ENCODE measurements at regions not wholly inside any gene's neighbourhood (a gene's known extent, or its start where the extent isn't known, plus 50 kb on each side); places are given as distances from the start of the nearest gene placed in this dataset.
"Not testable (repeated sequence)": the region's sequence is repeated elsewhere in the genome, so short reads cannot be mapped to it uniquely, and the experiment has no call there.

GRCh38 chr12:124131659-124132058 is 158.6 kb downstream of the ZNF664 start:
- no peak for DNase-seq

DNA sequence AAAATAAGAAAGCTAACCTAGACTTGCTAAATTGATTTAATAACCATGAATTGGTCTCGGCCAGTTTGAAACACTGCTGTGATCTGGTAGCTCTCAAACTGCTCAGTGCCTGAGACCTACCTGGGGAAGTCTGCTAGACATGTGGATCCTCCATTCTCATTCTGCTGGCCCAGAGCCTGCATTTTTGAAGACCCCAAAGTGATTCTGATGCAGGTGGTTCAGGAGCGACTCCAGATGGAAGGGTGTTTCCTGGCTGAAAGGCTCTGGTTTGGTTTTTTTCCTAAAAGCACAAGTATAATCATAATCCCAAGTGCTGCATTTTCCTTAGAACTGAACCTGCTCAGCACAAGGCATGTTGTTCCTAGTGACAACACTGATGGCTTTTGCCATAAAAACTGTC is 159.5 kb downstream of the ZNF664 start:
- no peak for DNase-seq

DNA sequence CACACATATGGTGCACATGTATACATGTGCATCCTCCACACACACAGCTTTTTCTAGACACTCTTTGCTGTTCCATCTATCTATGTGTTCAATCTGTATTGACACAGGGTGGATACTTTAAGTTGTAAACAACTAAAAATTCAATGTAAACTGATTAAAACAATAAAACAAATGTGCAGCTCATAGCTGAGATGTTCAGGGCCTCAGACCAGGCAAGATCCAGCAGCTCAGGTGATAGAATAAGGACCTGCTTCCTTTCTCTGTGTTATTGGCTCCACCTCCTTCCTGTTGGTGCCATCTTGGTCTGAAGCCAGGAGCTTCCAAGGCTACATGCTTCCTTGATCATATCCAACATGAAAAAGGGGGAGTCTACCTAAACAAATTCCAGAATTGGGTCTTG is 158.1 kb upstream of the RFLNA start:
- no peak for DNase-seq

DNA sequence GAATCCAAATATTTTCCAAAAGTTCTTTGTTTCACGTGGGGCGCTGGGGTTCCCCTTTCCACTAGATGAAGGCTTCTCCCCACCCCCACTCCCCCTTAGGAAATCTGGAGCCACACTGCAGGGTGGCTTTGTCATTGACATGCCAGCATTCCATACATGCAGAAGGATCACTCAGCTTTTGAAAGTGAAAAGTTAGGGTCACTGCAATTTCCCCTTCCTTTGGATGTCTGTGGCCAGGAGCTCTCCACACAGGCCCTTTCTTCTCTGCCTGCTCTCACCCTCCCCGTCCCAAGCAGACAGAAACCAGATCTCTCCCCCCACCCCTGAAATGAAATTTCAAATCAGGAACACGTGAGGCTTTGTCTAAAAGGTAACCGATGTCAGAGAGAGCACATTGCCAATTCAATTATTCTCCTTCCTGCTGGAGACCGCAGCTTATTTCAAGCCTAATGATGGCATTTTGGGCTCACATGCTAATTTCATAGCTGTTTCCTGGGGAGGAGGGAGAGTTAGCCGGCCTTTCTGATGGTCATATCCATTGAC is 153.9 kb upstream of the RFLNA start:
- no peak for DNase-seq

DNA sequence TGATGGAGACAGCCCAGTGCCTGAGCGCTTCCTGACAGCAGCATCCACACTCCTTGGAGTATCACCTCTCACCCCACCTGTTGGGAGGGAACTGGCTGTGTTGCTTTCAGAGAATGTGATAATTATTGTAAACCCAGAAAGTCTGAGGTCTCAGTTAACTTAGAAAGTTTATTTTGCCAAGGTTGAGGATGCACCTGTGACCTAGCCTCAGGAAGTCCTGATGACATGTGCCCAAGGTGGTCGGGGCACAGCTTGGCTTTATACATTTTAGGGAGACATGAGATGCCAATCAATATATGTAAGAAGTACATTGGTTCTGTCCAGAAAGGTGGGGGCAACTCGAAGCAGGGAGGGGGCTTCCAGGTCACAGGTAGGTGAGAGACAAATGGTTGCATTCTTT is 153.3 kb upstream of the RFLNA start:
- not testable (repeated sequence) for DNase-seq

DNA sequence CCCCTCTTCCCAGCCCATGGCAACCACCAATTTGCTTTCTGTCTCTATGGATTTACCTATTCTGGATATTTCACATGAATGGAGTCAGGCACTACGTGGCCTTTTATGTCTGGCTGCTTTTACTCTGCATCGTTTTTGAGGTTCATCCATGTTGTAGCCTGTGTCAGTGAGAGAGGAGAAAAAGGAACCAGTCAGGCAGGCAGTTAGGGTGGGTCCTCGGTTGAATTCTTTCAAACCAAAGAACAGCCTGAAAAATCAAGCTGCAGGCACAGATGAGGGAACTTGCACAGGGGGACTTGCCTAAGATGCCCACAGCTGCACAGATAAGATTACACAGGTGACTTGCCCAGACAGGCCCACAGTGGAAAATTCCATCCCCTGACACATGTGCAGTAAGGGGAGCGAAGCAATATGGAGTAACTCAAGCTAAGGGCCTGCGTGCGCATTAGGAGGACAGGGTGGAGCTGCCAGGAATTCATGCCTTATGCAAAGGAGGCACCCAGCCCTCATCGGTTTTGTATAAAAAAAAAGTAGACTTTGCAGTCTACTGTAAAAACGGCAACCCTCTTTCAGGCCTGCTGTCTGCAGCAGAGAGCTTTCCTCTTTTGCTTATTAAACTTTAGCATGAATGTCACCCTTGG is 152.4 kb upstream of the RFLNA start:
- DNase-seq: no peak

- no peak for DNase-seq
These were observed 151.2 kb upstream of the RFLNA start for GRCh38 chr12:124143726-124144125.

- no peak for DNase-seq
These were observed 150.2 kb upstream of the RFLNA start for GRCh38 chr12:124144531-124145194.

- no peak for DNase-seq
These were observed 147.9 kb upstream of the RFLNA start for GRCh38 chr12:124147027-124147426.

DNA sequence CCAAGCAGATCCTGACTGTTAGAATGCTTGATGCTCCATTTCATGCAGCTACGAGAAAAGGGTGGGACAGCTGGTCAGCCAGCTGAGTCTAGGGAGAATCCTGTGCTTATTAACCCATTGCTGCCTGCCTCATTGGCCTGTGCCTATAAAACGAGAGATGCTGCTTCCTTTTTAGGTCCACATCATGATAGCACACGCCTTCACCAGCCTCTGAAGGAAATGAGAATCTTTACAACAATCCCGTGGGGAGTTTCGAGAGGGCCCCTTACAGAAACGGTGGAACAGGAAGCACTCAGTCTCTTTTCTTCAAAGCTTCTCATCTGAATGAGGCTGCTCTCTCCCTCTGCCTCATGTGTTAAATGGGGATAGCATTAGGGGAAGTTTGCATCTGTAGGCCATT is 147.3 kb upstream of the RFLNA start:
- no peak for DNase-seq

DNA sequence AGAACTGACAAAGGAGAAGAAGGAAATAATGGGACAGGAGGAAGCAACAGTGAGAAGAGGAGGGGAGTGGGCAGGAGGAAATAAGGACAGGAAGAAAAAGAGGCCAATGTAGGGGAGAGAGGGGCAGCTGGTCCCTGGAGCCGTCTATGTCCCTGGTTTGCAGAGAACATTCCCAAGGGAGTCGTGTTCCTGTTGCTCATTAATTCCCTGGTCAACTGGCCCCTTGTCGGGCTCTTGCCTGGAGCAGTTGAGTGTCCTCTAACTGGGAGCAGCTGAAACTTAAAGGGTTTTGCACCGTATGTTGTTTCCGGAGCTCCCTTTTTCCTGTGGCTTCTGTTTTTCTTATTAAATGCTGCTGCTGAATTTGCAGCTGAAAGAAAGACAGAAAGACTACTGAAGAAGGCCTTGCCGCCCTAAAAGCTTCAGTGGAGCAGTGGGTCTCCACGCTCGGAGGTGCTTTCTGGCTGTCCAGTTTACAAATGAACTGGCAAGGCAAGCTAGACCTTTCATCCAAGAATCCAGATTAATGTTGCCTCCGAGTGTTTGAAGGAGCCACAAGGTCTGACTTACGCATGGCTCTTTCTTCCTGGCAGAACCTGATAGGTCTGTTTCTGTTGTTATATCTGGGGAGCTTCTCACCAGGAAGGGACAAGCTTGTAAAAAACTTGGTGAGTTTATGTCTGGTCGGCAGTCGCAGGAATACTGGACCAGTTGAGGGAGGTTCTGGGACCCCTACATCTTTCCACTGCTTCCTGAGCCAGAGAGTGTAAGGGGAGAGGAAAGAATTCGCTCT is 146.2 kb upstream of the RFLNA start:
- DNase-seq: no peak

DNA sequence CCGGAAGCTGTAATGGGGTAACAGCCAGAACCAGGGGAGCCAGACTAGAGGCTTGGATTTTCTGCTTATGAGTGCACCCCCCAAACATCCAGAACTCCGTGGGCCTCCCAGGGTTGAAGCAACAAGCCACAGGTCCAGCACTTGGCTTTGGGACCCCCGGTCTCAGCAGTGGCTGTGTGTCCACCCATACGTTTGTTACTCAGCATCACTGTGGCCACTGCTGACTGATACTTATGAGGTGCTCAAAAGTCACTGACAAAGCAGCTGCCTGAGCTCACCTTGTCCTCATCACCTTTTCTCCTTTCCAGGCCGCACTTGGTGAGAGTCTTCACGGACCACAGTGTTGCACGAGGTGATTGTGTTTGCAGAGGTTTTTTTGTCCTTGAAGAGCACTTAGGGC is 145.6 kb upstream of the RFLNA start:
- DNase-seq: no peak

GRCh38 chr12:124150168-124150567 is 144.7 kb upstream of the RFLNA start:
- no peak for DNase-seq

- no peak for DNase-seq
These were observed 143.3 kb upstream of the RFLNA start for GRCh38 chr12:124151583-124151982.

- DNase-seq: no peak
These were observed 142.2 kb upstream of the RFLNA start for GRCh38 chr12:124152731-124153130.

DNA sequence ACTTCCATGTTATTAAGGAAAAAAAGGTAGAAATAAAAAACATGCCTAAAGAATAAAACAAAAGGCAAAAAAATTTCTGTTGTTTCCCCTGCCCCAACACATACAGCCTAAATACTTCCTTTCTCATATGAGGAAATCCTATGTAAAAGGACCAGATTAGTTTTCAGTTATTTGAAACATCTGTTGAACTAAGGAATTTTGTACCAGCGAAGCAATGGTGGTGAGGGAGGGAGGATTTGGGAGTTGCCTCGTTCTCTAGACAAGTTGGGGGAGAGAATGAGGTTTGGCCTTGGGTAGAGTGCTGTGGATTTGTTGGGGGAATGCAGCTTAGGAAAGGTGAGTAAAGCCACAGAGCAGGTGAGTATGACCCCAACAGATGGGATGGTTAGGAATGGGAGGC is 141.5 kb upstream of the RFLNA start:
- DNase-seq: no peak

DNA sequence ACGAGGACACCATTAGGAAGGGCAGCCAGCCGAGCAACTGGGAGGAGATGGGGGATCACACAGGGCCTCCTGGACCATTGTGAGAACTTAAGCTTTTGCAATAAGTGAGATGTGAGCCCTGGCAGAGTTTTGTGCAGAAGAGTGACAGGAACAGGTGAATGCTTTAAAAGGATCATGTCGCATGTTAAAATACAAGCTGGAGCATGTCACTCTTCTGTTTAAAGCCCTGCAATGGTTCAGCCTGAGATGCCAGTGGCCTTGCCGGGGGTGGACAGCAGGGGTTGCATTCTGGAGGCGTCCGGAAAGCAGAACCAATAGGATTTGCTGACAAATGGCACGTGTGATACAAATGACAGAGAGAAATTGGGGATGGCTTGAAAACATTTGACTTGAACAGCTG is 137.5 kb upstream of the RFLNA start:
- DNase-seq: no peak

DNA sequence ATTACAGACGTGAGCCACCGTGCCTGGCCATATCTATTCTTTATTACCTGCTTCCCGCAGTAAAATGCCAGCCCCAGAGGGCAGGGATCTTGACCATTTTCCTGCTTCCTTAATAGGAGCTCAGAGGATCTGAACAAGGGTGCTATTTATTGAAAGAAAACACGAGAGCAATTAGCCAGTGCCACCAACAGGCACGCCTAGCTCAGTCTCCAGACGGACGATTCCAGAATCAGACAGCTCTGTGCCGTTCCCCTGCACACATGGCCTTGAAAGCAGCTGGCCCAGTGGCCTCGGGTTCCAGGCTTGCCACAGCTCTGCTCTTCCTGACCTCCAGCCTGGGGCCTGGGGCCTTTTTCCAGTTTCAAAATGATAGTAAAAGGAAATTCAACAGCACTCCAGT is 135.2 kb upstream of the RFLNA start:
- DNase-seq: no peak

DNA sequence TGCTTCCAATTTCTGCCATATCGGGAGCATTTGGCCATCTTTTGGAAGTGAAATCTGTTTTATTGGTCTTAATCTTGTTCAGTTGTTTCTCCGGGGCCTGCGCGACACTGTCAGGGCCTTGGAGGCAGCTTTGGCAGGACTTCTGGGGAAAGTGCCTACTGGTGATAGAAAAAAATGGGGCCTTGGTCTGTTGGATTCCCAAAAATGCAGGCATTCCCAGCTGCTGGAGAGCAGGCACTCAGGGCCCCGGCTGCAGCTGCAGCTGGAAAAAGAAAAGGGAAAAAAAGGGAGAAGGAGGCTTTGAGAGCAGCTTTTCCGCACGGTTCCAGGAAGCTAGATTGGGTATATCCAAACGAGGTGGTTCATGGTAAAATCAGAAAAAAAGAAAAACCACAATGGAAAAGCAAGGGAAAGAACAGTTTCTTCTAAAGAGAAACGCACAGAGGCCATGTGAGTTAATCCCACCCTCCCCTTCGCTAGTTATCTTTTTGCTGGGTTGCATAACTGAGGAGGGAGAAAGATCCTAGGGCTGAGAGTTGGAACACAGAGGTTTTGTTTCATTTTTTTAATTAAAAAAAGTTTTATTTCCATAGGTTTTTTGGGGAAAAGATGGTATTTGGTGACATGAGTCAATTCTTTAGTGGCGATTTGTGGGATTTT is 134.7 kb upstream of the RFLNA start:
- DNase-seq: no peak

DNA sequence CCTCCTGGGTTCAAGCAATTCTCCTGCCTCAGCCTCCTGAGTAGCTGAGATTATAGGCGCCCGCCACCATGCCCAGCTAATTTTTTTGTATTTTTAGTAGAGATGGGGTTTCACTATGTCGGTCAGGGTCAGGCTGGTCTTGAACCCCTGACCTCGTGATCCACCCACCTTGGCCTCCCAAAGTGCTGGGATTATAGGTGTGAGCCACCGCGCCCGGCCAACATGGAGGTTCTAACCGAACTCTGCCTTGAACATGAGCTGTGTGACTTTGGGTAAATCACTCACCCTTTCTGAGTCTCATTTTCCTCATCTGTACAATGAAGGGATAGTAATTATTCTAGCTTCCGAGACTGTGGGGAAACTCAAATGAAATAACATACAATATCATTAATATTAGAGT is 133.5 kb upstream of the RFLNA start:
- DNase-seq: not testable (repeated sequence)

DNA sequence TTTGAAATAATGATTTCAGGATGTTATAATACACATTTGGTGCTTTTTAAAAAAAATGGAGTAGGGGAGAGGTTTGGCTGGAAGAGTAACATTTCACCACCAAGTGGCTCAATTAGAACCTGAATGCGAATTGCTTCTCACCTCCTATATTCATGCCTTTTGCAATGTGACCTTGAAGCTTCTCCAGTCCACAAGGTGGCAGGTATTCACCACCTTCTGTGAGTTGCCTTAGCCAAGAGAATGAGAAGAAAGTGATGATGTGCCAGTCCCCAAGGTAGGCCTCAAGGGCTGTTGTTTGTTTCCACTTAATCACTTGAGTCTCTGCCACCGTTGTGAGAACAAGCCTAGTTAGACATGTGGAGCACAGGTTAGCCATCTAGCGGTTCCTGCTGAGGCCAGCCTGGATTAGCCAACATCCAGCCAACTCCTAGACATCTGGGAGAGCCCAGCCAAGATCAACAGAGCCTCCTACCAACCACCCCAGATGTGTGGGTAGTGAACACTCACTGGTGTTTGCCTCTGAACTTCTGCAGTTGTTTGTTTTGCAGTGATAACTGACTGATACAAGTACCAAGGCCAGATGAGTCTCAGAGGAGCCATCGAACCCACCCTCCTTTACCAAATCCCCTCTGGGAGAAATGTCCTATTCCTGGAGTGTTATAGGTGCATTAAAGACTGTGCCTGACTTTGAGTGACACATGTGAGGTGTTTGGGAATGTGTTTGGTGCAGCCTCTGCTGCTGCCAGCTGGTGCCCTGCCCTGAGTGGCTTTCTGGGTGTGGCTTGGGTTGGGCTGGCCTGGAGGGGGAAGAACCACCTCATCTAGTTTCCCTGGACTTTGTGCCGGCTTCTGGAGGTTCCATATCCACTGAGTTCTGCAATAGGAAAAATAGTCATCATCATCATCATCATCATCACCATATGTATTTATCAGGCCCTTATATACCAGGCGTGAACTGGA is 132.5 kb upstream of the RFLNA start:
- no peak for DNase-seq

GRCh38 chr12:124165695-124166094 is 129.2 kb upstream of the RFLNA start:
- no peak for DNase-seq
